Activated CD8-positive, alpha-beta memory T cell treated with anti-CD3 and anti-CD28 coated beads, Interleukin-2, amount 10 ng/mL, durations not matched to agents 7 days and 5 days (primary cell): ENCODE measurements at regions not wholly inside any gene's neighbourhood (a gene's known extent, or its start where the extent isn't known, plus 50 kb on each side); places are given as distances from the start of the nearest gene placed in this dataset.

Source experiments
- ATAC-seq: fragments of 150-1000 bp; cut with Tn5 transposase; one replicate; pipeline ENCODE4 v1.10.0; 2021; ENCODE audit warnings: moderate library complexity
- CTCF ChIA-PET: fragments of 350-600 bp; sonication (Branson Sonifier 250); formaldehyde crosslinking; loops from one replicate; lab custom pipeline; 2021; ENCODE audit warnings: antibody characterized with exemption; lab: Charles Lee
- DNase-seq: peaks from one replicate; pipeline ENCODE4 v3.0.0-alpha.2; 2020
- H3K27ac Mint-ChIP-seq: one replicate; pipeline ENCODE4 v1.8.0; 2021; ENCODE audit warnings: mild to moderate bottlenecking, mixed read lengths
- H3K27me3 Mint-ChIP-seq: one replicate; pipeline ENCODE4 v1.8.0; 2021; ENCODE audit warnings: mixed read lengths
- H3K36me3 Mint-ChIP-seq: one replicate; pipeline ENCODE4 v1.8.0; 2021; ENCODE audit warnings: mild to moderate bottlenecking, mixed read lengths
- H3K4me1 Mint-ChIP-seq: one replicate; pipeline ENCODE4 v1.8.0; 2021; ENCODE audit warnings: mixed read lengths
- H3K4me3 Mint-ChIP-seq: one replicate; pipeline ENCODE4 v1.8.0; 2021; ENCODE audit warnings: mild to moderate bottlenecking, moderate library complexity, mixed read lengths
- H3K9me3 Mint-ChIP-seq: one replicate; pipeline ENCODE4 v1.8.0; 2022; ENCODE audit warnings: low read depth, mixed read lengths

- no peaks in the 10 kb centered on the region for H3K27me3 Mint-ChIP-seq
- H3K4me3 Mint-ChIP-seq: no peak overlapping the region
- no peaks in the 10 kb centered on the region for H3K4me1 Mint-ChIP-seq
- ATAC-seq (no peak), DNase-seq (no peak)
- no peaks in the 10 kb centered on the region for H3K36me3 Mint-ChIP-seq
- no peak overlapping the region for H3K27ac Mint-ChIP-seq
- no peaks in the 10 kb centered on the region for H3K9me3 Mint-ChIP-seq
- CTCF ChIA-PET: no interaction called here
Measured at GRCh38 chr2:138221358-138221757, 257.1 kb downstream of the HNMT start.

GRCh38 chr2:138223319-138223718 is 259.0 kb downstream of the HNMT start:
- Mint-ChIP-seq H3K4me3 (no peak overlapping the region), H3K27ac (no peak overlapping the region), H3K9me3 (peaks cover 4% of the 10 kb centered on the region), H3K27me3 (no peaks in the 10 kb centered on the region), H3K36me3 (no peaks in the 10 kb centered on the region), H3K4me1 (no peaks in the 10 kb centered on the region)
- DNase-seq (no peak), ATAC-seq (no peak)
- CTCF ChIA-PET: no interaction called here

GRCh38 chr2:138227195-138227594 is 262.9 kb downstream of the HNMT start:
- Mint-ChIP-seq H3K36me3 (no peaks in the 10 kb centered on the region), H3K27ac (no peak overlapping the region), H3K9me3 (peaks cover 4% of the 10 kb centered on the region), H3K4me1 (no peaks in the 10 kb centered on the region), H3K4me3 (no peak overlapping the region), H3K27me3 (no peaks in the 10 kb centered on the region)
- CTCF ChIA-PET: no interaction called here
- DNase-seq (no peak), ATAC-seq (no peak)

GRCh38 chr2:138228101-138228500 is 263.8 kb downstream of the HNMT start:
- H3K4me3 Mint-ChIP-seq: no peak overlapping the region
- DNase-seq (no peak), ATAC-seq (no peak)
- H3K9me3 Mint-ChIP-seq: peaks cover 6% of the 10 kb centered on the region
- no peaks in the 10 kb centered on the region for H3K36me3 Mint-ChIP-seq
- H3K27ac Mint-ChIP-seq: no peak overlapping the region
- no peaks in the 10 kb centered on the region for H3K27me3 Mint-ChIP-seq
- no peaks in the 10 kb centered on the region for H3K4me1 Mint-ChIP-seq
- CTCF ChIA-PET: no interaction called here

GRCh38 chr2:138234265-138234664 is 267.3 kb upstream of the SPOPL start:
- H3K27me3 Mint-ChIP-seq: no peaks in the 10 kb centered on the region
- no peaks in the 10 kb centered on the region for H3K4me1 Mint-ChIP-seq
- CTCF ChIA-PET: no interaction called here
- H3K9me3 Mint-ChIP-seq: peaks cover 3% of the 10 kb centered on the region
- DNase-seq (no peak), ATAC-seq (no peak)
- no peak overlapping the region for H3K27ac Mint-ChIP-seq
- H3K4me3 Mint-ChIP-seq: no peak overlapping the region
- H3K36me3 Mint-ChIP-seq: no peaks in the 10 kb centered on the region

GRCh38 chr2:138235041-138235440 is 266.5 kb upstream of the SPOPL start:
- CTCF ChIA-PET: no interaction called here
- H3K9me3 Mint-ChIP-seq: peaks cover 3% of the 10 kb centered on the region
- H3K4me3 Mint-ChIP-seq: no peak overlapping the region
- H3K4me1 Mint-ChIP-seq: no peaks in the 10 kb centered on the region
- DNase-seq: no peak
- no peak for ATAC-seq
- no peak overlapping the region for H3K27ac Mint-ChIP-seq
- no peaks in the 10 kb centered on the region for H3K36me3 Mint-ChIP-seq
- H3K27me3 Mint-ChIP-seq: no peaks in the 10 kb centered on the region

- DNase-seq (no peak), ATAC-seq (no peak)
- peaks cover 3% of the 10 kb centered on the region for H3K9me3 Mint-ChIP-seq
- CTCF ChIA-PET: no interaction called here
- H3K27me3 Mint-ChIP-seq: no peaks in the 10 kb centered on the region
- no peaks in the 10 kb centered on the region for H3K4me1 Mint-ChIP-seq
- no peak overlapping the region for H3K4me3 Mint-ChIP-seq
- H3K36me3 Mint-ChIP-seq: no peaks in the 10 kb centered on the region
- no peak overlapping the region for H3K27ac Mint-ChIP-seq
Measured at GRCh38 chr2:138236142-138236541, 265.4 kb upstream of the SPOPL start.

- Mint-ChIP-seq H3K4me1 (no peaks in the 10 kb centered on the region), H3K4me3 (no peak overlapping the region), H3K27me3 (no peaks in the 10 kb centered on the region), H3K36me3 (no peaks in the 10 kb centered on the region), H3K27ac (no peak overlapping the region), H3K9me3 (peaks cover 3% of the 10 kb centered on the region)
- CTCF ChIA-PET: no interaction called here
- DNase-seq (no peak), ATAC-seq (no peak)
Measured at GRCh38 chr2:138237667-138238384, 263.7 kb upstream of the SPOPL start.

- Mint-ChIP-seq H3K4me1 (no peaks in the 10 kb centered on the region), H3K27me3 (no peaks in the 10 kb centered on the region), H3K36me3 (no peaks in the 10 kb centered on the region), H3K27ac (no peak overlapping the region), H3K4me3 (no peak overlapping the region), H3K9me3 (no peaks in the 10 kb centered on the region)
- no peak for ATAC-seq
- CTCF ChIA-PET: no interaction called here
- DNase-seq: no peak
Measured at GRCh38 chr2:138238908-138239307, 262.7 kb upstream of the SPOPL start.

- no peak for DNase-seq
- no peak overlapping the region for H3K27ac Mint-ChIP-seq
- H3K9me3 Mint-ChIP-seq: no peaks in the 10 kb centered on the region
- H3K4me3 Mint-ChIP-seq: no peak overlapping the region
- ATAC-seq: no peak
- no peaks in the 10 kb centered on the region for H3K36me3 Mint-ChIP-seq
- H3K27me3 Mint-ChIP-seq: no peaks in the 10 kb centered on the region
- CTCF ChIA-PET: no interaction called here
- no peaks in the 10 kb centered on the region for H3K4me1 Mint-ChIP-seq
Measured at GRCh38 chr2:138239902-138240491, 261.6 kb upstream of the SPOPL start.

- Mint-ChIP-seq H3K27ac (no peak overlapping the region), H3K4me1 (no peaks in the 10 kb centered on the region), H3K4me3 (no peak overlapping the region), H3K36me3 (no peaks in the 10 kb centered on the region), H3K9me3 (no peaks in the 10 kb centered on the region), H3K27me3 (no peaks in the 10 kb centered on the region)
- ATAC-seq: no peak
- CTCF ChIA-PET: no interaction called here
- DNase-seq: no peak
Measured at GRCh38 chr2:138243372-138243771, 258.2 kb upstream of the SPOPL start.

GRCh38 chr2:138244501-138244925 is 257.1 kb upstream of the SPOPL start:
- H3K36me3 Mint-ChIP-seq: no peaks in the 10 kb centered on the region
- H3K27ac Mint-ChIP-seq: no peak overlapping the region
- no peaks in the 10 kb centered on the region for H3K4me1 Mint-ChIP-seq
- CTCF ChIA-PET: no interaction called here
- ATAC-seq: no peak
- no peaks in the 10 kb centered on the region for H3K9me3 Mint-ChIP-seq
- DNase-seq: no peak
- H3K4me3 Mint-ChIP-seq: no peak overlapping the region
- no peaks in the 10 kb centered on the region for H3K27me3 Mint-ChIP-seq

GRCh38 chr2:138245310-138245709 is 256.3 kb upstream of the SPOPL start:
- Mint-ChIP-seq H3K27me3 (no peaks in the 10 kb centered on the region), H3K4me1 (no peaks in the 10 kb centered on the region), H3K4me3 (no peak overlapping the region), H3K36me3 (no peaks in the 10 kb centered on the region), H3K27ac (no peak overlapping the region), H3K9me3 (no peaks in the 10 kb centered on the region)
- DNase-seq (no peak), ATAC-seq (no peak)
- CTCF ChIA-PET: no interaction called here

GRCh38 chr2:138247302-138247701 is 254.3 kb upstream of the SPOPL start:
- Mint-ChIP-seq H3K4me3 (no peak overlapping the region), H3K4me1 (no peaks in the 10 kb centered on the region), H3K27me3 (no peaks in the 10 kb centered on the region), H3K27ac (no peak overlapping the region), H3K36me3 (no peaks in the 10 kb centered on the region), H3K9me3 (no peaks in the 10 kb centered on the region)
- no peak for ATAC-seq
- CTCF ChIA-PET: no interaction called here
- no peak for DNase-seq
